OCI-LY7 (cell line): ENCODE measurements at regions not wholly inside any gene's neighbourhood (a gene's known extent, or its start where the extent isn't known, plus 50 kb on each side); places are given as distances from the start of the nearest gene placed in this dataset.

ENCODE experiments used
- CTCF ChIP-seq: fragments of 200-600 bp; sonication (generic); conservative IDR thresholded peaks from 2 replicates; pipeline ENCODE4 v1.5.1; 2014; ENCODE audit warnings: mild to moderate bottlenecking, antibody characterized with exemption, low read length, moderate library complexity, mixed read lengths
- EZH2phosphoT487 ChIP-seq: fragments of 200-600 bp; sonication (generic); IDR thresholded peaks from 2 replicates; pipeline ENCODE4 v1.6.1; 2018; ENCODE audit warnings: low read depth, borderline replicate concordance, mild to moderate bottlenecking, mixed run types, antibody characterized with exemption, low read length, moderate library complexity, mixed read lengths

- TF ChIP-seq CTCF: no peak
- TF ChIP-seq EZH2phosphoT487: no peak
Observed at GRCh38 chr20:54995011-54995410, 519.6 kb downstream of the DOK5 start.
